SK-N-SH (cell line): ENCODE measurements at regions not wholly inside any gene's neighbourhood (a gene's known extent, or its start where the extent isn't known, plus 50 kb on each side); places are given as distances from the start of the nearest gene placed in this dataset.
A peak's percentile ranks its signal among the peaks of the same experiment; 100 is the strongest.
"Not testable (repeated sequence)": the region's sequence is repeated elsewhere in the genome, so short reads cannot be mapped to it uniquely, and the experiment has no call there.

Experiments used
- CTCF ChIA-PET: fragments of 300-600, 350-600 bp; formaldehyde crosslinking; extraction: SDS; loops from one replicate; lab custom pipeline; 2021; lab: Yijun Ruan, JAX
- POLR2A ChIA-PET: fragments of 350-600 bp; sonication (Branson Sonifier 250); formaldehyde crosslinking; extraction: SDS; loops from one replicate; lab custom pipeline; 2020; ENCODE audit warnings: antibody characterized with exemption, inconsistent platforms; lab: Yijun Ruan, JAX
- DNase-seq: peaks from one replicate; pipeline ENCODE4 v3.0.0; 2012
- H2AFZ ChIP-seq: fragments of 200-600 bp; sonication (generic); 2 replicates; pipeline ENCODE4 v1.8.1; 2016; ENCODE audit warnings: antibody characterized with exemption, mild to moderate bottlenecking, low read depth
- H3F3A ChIP-seq: fragments of 200-600 bp; sonication (generic); replicated peaks from 2 replicates; pipeline ENCODE3; 2016; ENCODE audit warnings: antibody characterized with exemption, mild to moderate bottlenecking; ENCODE audit not compliant: insufficient read depth
- H3K27ac ChIP-seq, 2 experiments: fragments of 200-500 bp in 1 of 2; fragments of 200-600 bp in 1 of 2; sonication (Bioruptor generic) in 1 of 2; sonication (generic), shearing (Covaris generic) in 1 of 2; 2 replicates each; pipeline versions ENCODE4 v1.5.1 to v1.6.1; 2014 to 2016; ENCODE audit warnings: low read depth in 2 of 2, inconsistent platforms in 1 of 2, low read length in 1 of 2, mild to moderate bottlenecking in 1 of 2, mixed read lengths in 1 of 2
- H3K27me3 ChIP-seq: fragments of 200-600 bp; sonication (generic), shearing (Covaris generic); 2 replicates; pipeline ENCODE4 v1.6.1; 2016; ENCODE audit warnings: mixed run types; ENCODE audit not compliant: insufficient read depth
- H3K36me3 ChIP-seq, 2 experiments: fragments of 200-500 bp in 1 of 2; fragments of 200-600 bp in 1 of 2; sonication (Bioruptor generic) in 1 of 2; sonication (generic) in 1 of 2; replicated peaks in 1 of 2; 2 replicates each; pipeline versions ENCODE3 to v1.5.1; 2014 to 2016; ENCODE audit warnings: low read length in 1 of 2, mild to moderate bottlenecking in 1 of 2; ENCODE audit not compliant: insufficient read depth in 2 of 2, control insufficient read depth in 1 of 2
- H3K4me1 ChIP-seq, 2 experiments: fragments of 200-500 bp in 1 of 2; fragments of 200-600 bp in 1 of 2; sonication (Bioruptor generic) in 1 of 2; sonication (generic), shearing (Covaris generic) in 1 of 2; 2 replicates each; pipeline versions ENCODE4 v1.5.1 to v1.6.1; 2014 to 2016; ENCODE audit warnings: low read depth in 1 of 2, low read length in 1 of 2, mixed run types in 1 of 2; ENCODE audit not compliant: insufficient read depth in 2 of 2, control insufficient read depth in 1 of 2
- H3K4me2 ChIP-seq: fragments of 200-600 bp; sonication (generic), shearing (Covaris generic); 2 replicates; pipeline ENCODE4 v1.6.1; 2017; ENCODE audit warnings: mixed run types
- H3K4me3 ChIP-seq, 2 experiments: fragments of 200-500 bp in 1 of 2; fragments of 200-600 bp in 1 of 2; sonication (Bioruptor generic) in 1 of 2; sonication (generic), shearing (Covaris generic) in 1 of 2; 2 replicates each; pipeline versions ENCODE4 v1.5.1 to v1.8.1; 2014 to 2016; ENCODE audit warnings: low read depth in 2 of 2, inconsistent platforms in 1 of 2, low read length in 1 of 2, mild to moderate bottlenecking in 1 of 2, mixed read lengths in 1 of 2, moderate library complexity in 1 of 2
- H3K79me2 ChIP-seq: fragments of 200-600 bp; sonication (generic); 2 replicates; pipeline ENCODE4 v1.8.1; 2017; ENCODE audit warnings: mild to moderate bottlenecking; ENCODE audit not compliant: insufficient read depth
- H3K9ac ChIP-seq: fragments of 200-600 bp; sonication (generic); 2 replicates; pipeline ENCODE4 v1.6.1; 2017; ENCODE audit warnings: mixed run types
- H3K9me2 ChIP-seq: fragments of 200-600 bp; sonication (generic); 2 replicates; pipeline ENCODE4 v1.6.1; 2017; ENCODE audit warnings: mixed run types
- H3K9me3 ChIP-seq: fragments of 200-600 bp; sonication (generic); 2 replicates; pipeline ENCODE4 v1.6.1; 2017; ENCODE audit warnings: mixed run types, mild to moderate bottlenecking, moderate library complexity
- H4K20me1 ChIP-seq: fragments of 200-600 bp; sonication (generic); 2 replicates; pipeline ENCODE4 v1.6.1; 2017; ENCODE audit warnings: mild to moderate bottlenecking, mixed run types; ENCODE audit not compliant: insufficient read depth
- WGBS: methylation state at CpG from one replicate; pipeline ENCODE4 v1.1.6; 2017; ENCODE audit warnings: low lambda C conversion rate; 5-methylcytosine and 5-hydroxymethylcytosine counted together

- H3K9me2 ChIP-seq, H3K9ac ChIP-seq, H3F3A ChIP-seq, H4K20me1 ChIP-seq, H3K4me2 ChIP-seq, H3K9me3 ChIP-seq, H3K27me3 ChIP-seq, CTCF ChIA-PET, DNase-seq, H3K4me3 ChIP-seq, H2AFZ ChIP-seq, H3K36me3 ChIP-seq, H3K79me2 ChIP-seq, H3K4me1 ChIP-seq, POLR2A ChIA-PET, H3K27ac ChIP-seq: not testable (repeated sequence)
- 41% methylated on average over 13 of the region's 13 CpGs for WGBS
Measured at GRCh38 chr2:132068407-132068806, 93.3 kb downstream of the ANKRD30BL start.

GRCh38 chr2:132065391-132065790, 96.4 kb downstream of the ANKRD30BL start:
- H3K4me1 ChIP-seq, CTCF ChIA-PET, H3K27me3 ChIP-seq, POLR2A ChIA-PET, H3K79me2 ChIP-seq, DNase-seq, H3K4me2 ChIP-seq, H3F3A ChIP-seq, H3K36me3 ChIP-seq, H3K9ac ChIP-seq, H3K27ac ChIP-seq, H3K9me2 ChIP-seq, H2AFZ ChIP-seq, H3K4me3 ChIP-seq, H3K9me3 ChIP-seq, H4K20me1 ChIP-seq: not testable (repeated sequence)
- 0% methylated on average over 1 of the region's 2 CpGs for WGBS

- H3K4me3 ChIP-seq, POLR2A ChIA-PET, H3F3A ChIP-seq, H3K9me3 ChIP-seq, H4K20me1 ChIP-seq, DNase-seq, H3K9me2 ChIP-seq, H3K4me2 ChIP-seq, H3K4me1 ChIP-seq, H3K27ac ChIP-seq, H3K9ac ChIP-seq, H3K79me2 ChIP-seq, H3K36me3 ChIP-seq, H2AFZ ChIP-seq: not testable (repeated sequence)
- WGBS: 15% methylated on average over 5 of the region's 5 CpGs
- peaks cover 30% of the 10 kb centered on the region for H3K27me3 ChIP-seq
- CTCF ChIA-PET: interaction anchor here (0.6 kb wide), 1 partner anchor 1139 kb away, joined by 3 read pairs; no protein-coding TSS in a partner anchor
Measured at GRCh38 chr2:132039609-132040236, 122.0 kb downstream of the ANKRD30BL start.

- peak overlapping the region; percentile 89 for H3K4me2 ChIP-seq
- H3K9ac ChIP-seq, DNase-seq, H3K36me3 ChIP-seq, H3K9me2 ChIP-seq, H3K4me1 ChIP-seq, H3K79me2 ChIP-seq, H3F3A ChIP-seq, POLR2A ChIA-PET, H3K9me3 ChIP-seq, H4K20me1 ChIP-seq, H3K27ac ChIP-seq: not testable (repeated sequence)
- peaks cover 30% of the 10 kb centered on the region for H3K27me3 ChIP-seq
- CTCF ChIA-PET: interaction anchor here (0.6 kb wide), 1 partner anchor 1140 kb away, joined by 3 read pairs; no protein-coding TSS in a partner anchor
- 0% methylated on average over 1 of the region's 1 CpG for whole genome bisulfite sequencing
- peak overlapping the region; percentile 78 for H2AFZ ChIP-seq
- H3K4me3 ChIP-seq: peak overlapping the region; percentile 46 to 62; a peak in 3 of 4 replicates
Measured at GRCh38 chr2:132038883-132039235, 122.9 kb downstream of the ANKRD30BL start.
